ENCODE measurements at regions not wholly inside any gene's neighbourhood (a gene's known extent, or its start where the extent isn't known, plus 50 kb on each side); places are given as distances from the start of the nearest gene placed in this dataset.
"Not testable (repeated sequence)": the region's sequence is repeated elsewhere in the genome, so short reads cannot be mapped to it uniquely, and the experiment has no call there.

DNA sequence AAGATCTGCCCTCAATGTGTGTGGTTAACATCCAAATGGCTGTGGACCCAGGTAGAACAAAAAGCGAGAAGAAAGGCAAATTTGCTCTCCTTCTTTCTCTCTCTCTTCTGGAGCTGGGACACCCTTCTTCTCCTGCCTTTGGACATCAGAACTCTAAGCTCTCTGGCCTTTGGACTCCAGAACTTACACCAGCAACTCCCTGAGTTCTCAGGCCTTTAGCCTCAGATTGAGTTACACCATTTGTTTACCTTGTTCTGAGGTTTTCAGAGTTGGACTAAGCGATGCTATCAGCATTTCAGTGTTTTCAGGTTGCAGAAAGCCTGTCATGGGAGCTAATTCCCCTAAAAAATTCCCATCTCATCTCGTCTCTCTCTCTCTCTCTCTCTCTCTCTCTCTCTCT is 69.4 kb upstream of the NOX4 start:
- H3K4me2 ChIP-seq (ENCODE audit: insufficient read depth, low read length); H3K36me3 ChIP-seq (ENCODE audit: control insufficient read depth in 2 of 2, extremely low read depth in 1 of 2, insufficient read depth in 2 of 2, low read length in 2 of 2); H3K79me2 ChIP-seq (ENCODE audit: control insufficient read depth, insufficient read depth, low read length); H2AFZ ChIP-seq (ENCODE audit: low read depth, low read length); intact Hi-C loops (cut with micrococcal nuclease); H3K27me3 ChIP-seq (ENCODE audit: control insufficient read depth in 2 of 2, insufficient read depth in 2 of 2, low read length in 2 of 2); DNase-seq (ENCODE audit: low read depth, low spot score); H3K27ac ChIP-seq (ENCODE audit: insufficient read depth, low read depth, low read length); H3K9ac ChIP-seq (replicated peaks; ENCODE audit: extremely low read depth, insufficient read depth, low read length); dilution Hi-C loops (cut with MboI; ENCODE audit: extremely low pct_ligation_motif_present, low sequenced_read_pairs); FAIRE-seq; H4K20me1 ChIP-seq (replicated peaks; ENCODE audit: control insufficient read depth, extremely low read depth, insufficient read depth, low read length); H3K9me1 ChIP-seq (replicated peaks; ENCODE audit: control insufficient read depth, extremely low read depth, insufficient read depth, low read length); POLR2A ChIA-PET; H3K4me1 ChIP-seq (ENCODE audit: control insufficient read depth, extremely low read depth, insufficient read depth, low read length); CTCF ChIA-PET; H3K4me3 ChIP-seq (replicated peaks in 1 of 3; ENCODE audit: insufficient read depth in 1 of 3, low read depth in 1 of 3, low read length in 3 of 3); H3K9me3 ChIP-seq (replicated peaks; ENCODE audit: control insufficient read depth, insufficient read depth, low read length); BruUV-seq (replicated peaks): not testable (repeated sequence)

DNA sequence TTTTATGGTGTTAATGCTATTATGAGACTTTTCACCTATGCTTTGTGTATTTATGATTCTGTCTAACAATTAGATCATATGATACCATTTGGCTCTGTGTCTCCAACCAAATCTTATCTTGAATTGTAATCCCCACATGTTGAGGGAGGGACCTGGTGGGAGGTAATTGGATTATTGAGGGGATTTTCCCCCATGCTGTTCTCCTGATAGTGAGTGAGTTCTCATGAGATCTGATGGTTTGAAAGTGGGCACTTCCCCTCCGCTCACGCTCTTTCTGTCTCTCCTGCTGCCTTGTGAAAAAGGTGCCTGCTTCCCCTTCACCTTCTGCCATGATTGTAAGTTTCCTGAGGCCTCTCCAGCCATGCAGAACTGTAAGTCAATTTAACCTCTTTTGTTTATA is 71.6 kb upstream of the NOX4 start:
- DNase-seq (ENCODE audit: low read depth, low spot score); FAIRE-seq; H3K9me3 ChIP-seq (replicated peaks; ENCODE audit: control insufficient read depth, insufficient read depth, low read length); H3K27me3 ChIP-seq (ENCODE audit: control insufficient read depth in 2 of 2, insufficient read depth in 2 of 2, low read length in 2 of 2); intact Hi-C loops (cut with micrococcal nuclease); POLR2A ChIA-PET; H3K36me3 ChIP-seq (ENCODE audit: control insufficient read depth in 2 of 2, extremely low read depth in 1 of 2, insufficient read depth in 2 of 2, low read length in 2 of 2); H3K27ac ChIP-seq (ENCODE audit: insufficient read depth, low read depth, low read length); H3K9ac ChIP-seq (replicated peaks; ENCODE audit: extremely low read depth, insufficient read depth, low read length); H3K4me2 ChIP-seq (ENCODE audit: insufficient read depth, low read length); H4K20me1 ChIP-seq (replicated peaks; ENCODE audit: control insufficient read depth, extremely low read depth, insufficient read depth, low read length); H3K4me1 ChIP-seq (ENCODE audit: control insufficient read depth, extremely low read depth, insufficient read depth, low read length); H2AFZ ChIP-seq (ENCODE audit: low read depth, low read length); dilution Hi-C loops (cut with MboI; ENCODE audit: extremely low pct_ligation_motif_present, low sequenced_read_pairs); H3K9me1 ChIP-seq (replicated peaks; ENCODE audit: control insufficient read depth, extremely low read depth, insufficient read depth, low read length); BruUV-seq (replicated peaks); H3K4me3 ChIP-seq (replicated peaks in 1 of 3; ENCODE audit: insufficient read depth in 1 of 3, low read depth in 1 of 3, low read length in 3 of 3); CTCF ChIA-PET; H3K79me2 ChIP-seq (ENCODE audit: control insufficient read depth, insufficient read depth, low read length): not testable (repeated sequence)

DNA sequence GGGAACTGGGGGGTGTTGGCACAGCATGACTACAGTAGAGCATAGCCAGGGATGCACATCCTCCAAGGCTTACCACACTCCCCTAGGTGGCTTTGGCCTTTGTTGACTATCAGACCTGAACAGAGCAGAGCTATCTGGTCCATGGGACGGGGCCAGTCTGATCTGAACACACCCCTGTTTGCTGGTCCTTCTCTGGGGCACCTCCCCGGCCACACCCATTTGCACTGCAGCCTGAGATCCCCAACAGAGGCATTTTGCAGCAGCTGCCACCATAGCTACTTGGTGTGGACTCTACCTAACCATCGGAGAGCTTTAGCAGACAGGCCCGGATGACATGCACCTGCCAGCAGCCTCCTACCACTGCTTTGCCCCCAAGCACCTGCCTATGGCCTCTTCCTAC is 75.8 kb upstream of the NOX4 start:
- no peaks in the 10 kb centered on the region for H3K9me3 ChIP-seq (replicated peaks; ENCODE audit: control insufficient read depth, insufficient read depth, low read length)
- intact Hi-C loops (cut with micrococcal nuclease): no loop called here
- no peaks in the 10 kb centered on the region for H3K27me3 ChIP-seq (ENCODE audit: control insufficient read depth in 2 of 2, insufficient read depth in 2 of 2, low read length in 2 of 2)
- H3K9ac ChIP-seq (replicated peaks; ENCODE audit: extremely low read depth, insufficient read depth, low read length): no peak overlapping the region
- DNase-seq (ENCODE audit: low read depth, low spot score) (no peak), FAIRE-seq (no peak)
- TF ChIP-seq FOS (IDR thresholded peaks at IDR 0.05; ENCODE audit: borderline replicate concordance, insufficient read depth, low read length): no peak
- TF ChIP-seq, protein P1, sequence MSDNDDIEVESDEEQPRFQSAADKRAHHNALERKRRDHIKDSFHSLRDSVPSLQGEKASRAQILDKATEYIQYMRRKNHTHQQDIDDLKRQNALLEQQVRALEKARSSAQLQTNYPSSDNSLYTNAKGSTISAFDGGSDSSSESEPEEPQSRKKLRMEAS (IDR thresholded peaks at IDR 0.05; ENCODE audit: insufficient read depth, insufficient read length): no peak
- TF ChIP-seq JUN (IDR thresholded peaks at IDR 0.05; ENCODE audit: borderline replicate concordance, insufficient read depth, insufficient read length, low read depth): no peak
- TF ChIP-seq POLR2A (IDR thresholded peaks at IDR 0.05; ENCODE audit: low read depth, low read length): no peak
- no peak for TF ChIP-seq GATA2 (IDR thresholded peaks at IDR 0.05; ENCODE audit: insufficient read depth, insufficient read length, low read depth, low read length)
- no peak for TF ChIP-seq EZH2 (IDR thresholded peaks at IDR 0.05; ENCODE audit: borderline replicate concordance, low read depth, low read length, severe bottlenecking)
- TF ChIP-seq, protein P2, sequence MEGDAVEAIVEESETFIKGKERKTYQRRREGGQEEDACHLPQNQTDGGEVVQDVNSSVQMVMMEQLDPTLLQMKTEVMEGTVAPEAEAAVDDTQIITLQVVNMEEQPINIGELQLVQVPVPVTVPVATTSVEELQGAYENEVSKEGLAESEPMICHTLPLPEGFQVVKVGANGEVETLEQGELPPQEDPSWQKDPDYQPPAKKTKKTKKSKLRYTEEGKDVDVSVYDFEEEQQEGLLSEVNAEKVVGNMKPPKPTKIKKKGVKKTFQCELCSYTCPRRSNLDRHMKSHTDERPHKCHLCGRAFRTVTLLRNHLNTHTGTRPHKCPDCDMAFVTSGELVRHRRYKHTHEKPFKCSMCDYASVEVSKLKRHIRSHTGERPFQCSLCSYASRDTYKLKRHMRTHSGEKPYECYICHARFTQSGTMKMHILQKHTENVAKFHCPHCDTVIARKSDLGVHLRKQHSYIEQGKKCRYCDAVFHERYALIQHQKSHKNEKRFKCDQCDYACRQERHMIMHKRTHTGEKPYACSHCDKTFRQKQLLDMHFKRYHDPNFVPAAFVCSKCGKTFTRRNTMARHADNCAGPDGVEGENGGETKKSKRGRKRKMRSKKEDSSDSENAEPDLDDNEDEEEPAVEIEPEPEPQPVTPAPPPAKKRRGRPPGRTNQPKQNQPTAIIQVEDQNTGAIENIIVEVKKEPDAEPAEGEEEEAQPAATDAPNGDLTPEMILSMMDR (IDR thresholded peaks at IDR 0.05; ENCODE audit: extremely low read depth in 1 of 2, insufficient read depth in 1 of 2, low read depth in 1 of 2, low read length in 2 of 2): no peak
- H3K27ac ChIP-seq (ENCODE audit: insufficient read depth, low read depth, low read length): no peak overlapping the region
- ChIA-PET CTCF (no interaction called here), POLR2A (no interaction called here)
- dilution Hi-C loops (cut with MboI; ENCODE audit: extremely low pct_ligation_motif_present, low sequenced_read_pairs): no loop called here
- no peak overlapping the region for H3K4me3 ChIP-seq (replicated peaks in 1 of 3; ENCODE audit: insufficient read depth in 1 of 3, low read depth in 1 of 3, low read length in 3 of 3)
- no peaks in the 10 kb centered on the region for H3K9me1 ChIP-seq (replicated peaks; ENCODE audit: control insufficient read depth, extremely low read depth, insufficient read depth, low read length)
- no peaks in the 10 kb centered on the region for H3K4me1 ChIP-seq (ENCODE audit: control insufficient read depth, extremely low read depth, insufficient read depth, low read length)
- no peak overlapping the region for H3K4me2 ChIP-seq (ENCODE audit: insufficient read depth, low read length)
- no peaks in the 10 kb centered on the region for H3K36me3 ChIP-seq (ENCODE audit: control insufficient read depth in 2 of 2, extremely low read depth in 1 of 2, insufficient read depth in 2 of 2, low read length in 2 of 2)
- no TSS peak for BruUV-seq (replicated peaks)
- H4K20me1 ChIP-seq (replicated peaks; ENCODE audit: control insufficient read depth, extremely low read depth, insufficient read depth, low read length): no peaks in the 10 kb centered on the region
- no peak overlapping the region for H2AFZ ChIP-seq (ENCODE audit: low read depth, low read length)
- H3K79me2 ChIP-seq (ENCODE audit: control insufficient read depth, insufficient read depth, low read length): no peaks in the 10 kb centered on the region

All from endothelial cell of umbilical vein (primary cell).